Thyroid gland (tissue), 4 donors: ENCODE measurements at regions not wholly inside any gene's neighbourhood (a gene's known extent, or its start where the extent isn't known, plus 50 kb on each side); places are given as distances from the start of the nearest gene placed in this dataset.
A peak's percentile ranks its signal among the peaks of the same experiment; 100 is the strongest.

Experiments
- DNase-seq, 2 donors: peaks; one replicate each; pipeline ENCODE4 v3.0.0-alpha.2; 2019
- H3K27ac ChIP-seq, 3 donors: fragments of 200-600 bp; sonication (generic); 1 replicate in 2 of 3; 2 replicates in 1 of 3; pipeline ENCODE4 v1.5.1; 2016 to 2019; ENCODE audit warnings: mild to moderate bottlenecking in 1 of 3, moderate library complexity in 1 of 3
- H3K27me3 ChIP-seq: fragments of 200-600 bp; sonication (generic); one replicate; pipeline ENCODE4 v1.5.1; 2019
- H3K36me3 ChIP-seq, 2 donors: fragments of 200-600 bp; sonication (generic); one replicate each; pipeline ENCODE4 v1.5.1; 2016 to 2019
- H3K4me1 ChIP-seq, 2 donors: fragments of 200-600 bp; sonication (generic); one replicate each; pipeline ENCODE4 v1.5.1; 2017 to 2019
- H3K4me3 ChIP-seq, 3 donors: fragments of 200-600 bp; sonication (generic); replicated peaks in 1 of 3; 1 replicate in 2 of 3; 2 replicates in 1 of 3; pipeline ENCODE4 v1.5.1; 2016; ENCODE audit warnings: mild to moderate bottlenecking in 1 of 3
- H3K9me3 ChIP-seq: fragments of 200-600 bp; sonication (generic); one replicate; pipeline ENCODE4 v1.5.1; 2017
- POLR2A ChIP-seq, 2 donors: fragments of 450-650 bp; IDR thresholded peaks; one replicate each; pipeline ENCODE4 v1.6.1; 2017; ENCODE audit warnings: antibody characterized with exemption in 2 of 2, mild to moderate bottlenecking in 2 of 2, moderate library complexity in 1 of 2
- WGBS, 2 donors: methylation state at CpG; one replicate each; pipeline ENCODE4 v1.1.5; 2017; 5-methylcytosine and 5-hydroxymethylcytosine counted together
- intact Hi-C: fragments of 100-400 bp; cut with DNase I; formaldehyde crosslinking; loops from one replicate; pipeline ENCODE4 v1.15.1; 2023
- TF ChIP-seq, protein P1 (sequence below), 6 experiments: fragments of 200-600 bp in 3 of 6; fragments of 450-650 bp in 3 of 6; sonication (generic) in 3 of 6; IDR thresholded peaks; one replicate each; pipeline ENCODE4 v1.5.1; 2016 to 2019; ENCODE audit warnings: antibody characterized with exemption in 6 of 6, mild to moderate bottlenecking in 2 of 6, inconsistent platforms in 1 of 6, moderate library complexity in 1 of 6

- H3K27ac ChIP-seq, result peak overlapping the region; percentile 44 to 72 (median 67)
- H3K27me3 ChIP-seq, result no peaks in the 10 kb centered on the region
- intact Hi-C loops, result no loop called here
- WGBS, 2 donors, result 59 to 61% methylated on average over 6 of the region's 6 CpGs
- no peak for DNase-seq
- TF ChIP-seq, protein P1, sequence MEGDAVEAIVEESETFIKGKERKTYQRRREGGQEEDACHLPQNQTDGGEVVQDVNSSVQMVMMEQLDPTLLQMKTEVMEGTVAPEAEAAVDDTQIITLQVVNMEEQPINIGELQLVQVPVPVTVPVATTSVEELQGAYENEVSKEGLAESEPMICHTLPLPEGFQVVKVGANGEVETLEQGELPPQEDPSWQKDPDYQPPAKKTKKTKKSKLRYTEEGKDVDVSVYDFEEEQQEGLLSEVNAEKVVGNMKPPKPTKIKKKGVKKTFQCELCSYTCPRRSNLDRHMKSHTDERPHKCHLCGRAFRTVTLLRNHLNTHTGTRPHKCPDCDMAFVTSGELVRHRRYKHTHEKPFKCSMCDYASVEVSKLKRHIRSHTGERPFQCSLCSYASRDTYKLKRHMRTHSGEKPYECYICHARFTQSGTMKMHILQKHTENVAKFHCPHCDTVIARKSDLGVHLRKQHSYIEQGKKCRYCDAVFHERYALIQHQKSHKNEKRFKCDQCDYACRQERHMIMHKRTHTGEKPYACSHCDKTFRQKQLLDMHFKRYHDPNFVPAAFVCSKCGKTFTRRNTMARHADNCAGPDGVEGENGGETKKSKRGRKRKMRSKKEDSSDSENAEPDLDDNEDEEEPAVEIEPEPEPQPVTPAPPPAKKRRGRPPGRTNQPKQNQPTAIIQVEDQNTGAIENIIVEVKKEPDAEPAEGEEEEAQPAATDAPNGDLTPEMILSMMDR (IDR thresholded peaks at IDR 0.05), result no peak
- no peak for TF ChIP-seq POLR2A (IDR thresholded peaks at IDR 0.05)
- no peaks in the 10 kb centered on the region for H3K9me3 ChIP-seq
- H3K4me3 ChIP-seq, result no peak overlapping the region
- no peaks in the 10 kb centered on the region for H3K36me3 ChIP-seq
- H3K4me1 ChIP-seq, result peaks cover 28 to 34% of the 10 kb centered on the region in 2 donors
Observed at GRCh38 chr1:214977700-214978374, 104.7 kb upstream of the KCNK2 start.

DNA sequence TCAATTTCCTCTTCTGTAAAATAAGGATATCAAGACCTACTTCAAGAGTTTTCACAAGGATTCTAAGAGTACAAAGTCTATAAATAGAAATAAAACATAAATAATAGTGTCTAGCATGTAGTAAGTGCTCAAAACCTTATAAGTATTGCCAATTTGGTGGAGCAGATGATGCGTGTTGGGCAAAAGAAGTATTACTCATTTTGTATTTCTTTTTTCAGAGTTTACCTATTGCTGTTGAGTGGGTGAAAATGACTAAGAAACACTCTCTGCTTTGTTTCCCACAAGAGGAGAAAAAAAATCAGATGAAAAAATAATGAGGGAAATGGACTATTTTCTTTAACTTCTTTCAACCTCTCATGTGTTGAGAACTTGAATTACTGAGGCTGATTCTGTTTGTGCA lies 103.3 kb upstream of the KCNK2 start:
- TF ChIP-seq, protein P1 (IDR thresholded peaks at IDR 0.05), result no peak
- no peak for TF ChIP-seq POLR2A (IDR thresholded peaks at IDR 0.05)

GRCh38 chr1:214980921-214981320 lies 101.6 kb upstream of the KCNK2 start:
- H3K4me3 ChIP-seq, result no peak overlapping the region
- 80 to 90% methylated on average over 7 of the region's 7 CpGs for WGBS, 2 donors
- intact Hi-C loops, result no loop called here
- H3K27me3 ChIP-seq, result no peaks in the 10 kb centered on the region
- no peak for TF ChIP-seq POLR2A (IDR thresholded peaks at IDR 0.05)
- TF ChIP-seq, protein P1 (IDR thresholded peaks at IDR 0.05), result no peak
- no peak for DNase-seq
- no peaks in the 10 kb centered on the region for H3K36me3 ChIP-seq
- H3K27ac ChIP-seq, result no peak overlapping the region
- peaks cover 28 to 34% of the 10 kb centered on the region in 2 donors for H3K4me1 ChIP-seq
- no peaks in the 10 kb centered on the region for H3K9me3 ChIP-seq

More for the DNA sequence above, 103.3 kb upstream of the KCNK2 start:
- peak overlapping the region in 2 of 3 donors; percentile 67 to 77 for H3K27ac ChIP-seq
- no peaks in the 10 kb centered on the region for H3K27me3 ChIP-seq
- 87 to 88% methylated on average over 1 of the region's 1 CpG for WGBS, 2 donors
- no peak for DNase-seq
- H3K4me1 ChIP-seq, result peaks cover 28 to 34% of the 10 kb centered on the region in 2 donors
- intact Hi-C loops, result no loop called here
- H3K9me3 ChIP-seq, result no peaks in the 10 kb centered on the region
- H3K36me3 ChIP-seq, result no peaks in the 10 kb centered on the region
- no peak overlapping the region for H3K4me3 ChIP-seq

GRCh38 chr1:214983126-214983869 lies 99.2 kb upstream of the KCNK2 start:
- Histone ChIP-seq H3K9me3 (no peaks in the 10 kb centered on the region), H3K36me3 (no peaks in the 10 kb centered on the region), H3K27ac (no peak overlapping the region), H3K4me3 (no peak overlapping the region), H3K4me1 (peaks cover 16 to 24% of the 10 kb centered on the region in 2 donors), H3K27me3 (no peaks in the 10 kb centered on the region)
- no peak for DNase-seq
- intact Hi-C loops, result no loop called here
- WGBS, 2 donors, result 85 to 94% methylated on average over 3 of the region's 3 CpGs
- TF ChIP-seq, protein P1 (IDR thresholded peaks at IDR 0.05), result no peak
- TF ChIP-seq POLR2A (IDR thresholded peaks at IDR 0.05), result no peak

GRCh38 chr1:214989341-214989740 lies 93.2 kb upstream of the KCNK2 start:
- 32 to 42% methylated on average over 1 of the region's 1 CpG for WGBS, 2 donors
- Histone ChIP-seq H3K27ac (no peak overlapping the region), H3K4me1 (peaks cover 0 to 8% of the 10 kb centered on the region in 2 donors), H3K27me3 (no peaks in the 10 kb centered on the region), H3K4me3 (no peak overlapping the region), H3K36me3 (no peaks in the 10 kb centered on the region), H3K9me3 (no peaks in the 10 kb centered on the region)
- TF ChIP-seq POLR2A (IDR thresholded peaks at IDR 0.05), result no peak
- TF ChIP-seq, protein P1 (IDR thresholded peaks at IDR 0.05), result no peak
- intact Hi-C loops, result no loop called here
- peak; percentile 8 to 20 for DNase-seq
